ENCODE measurements at regions not wholly inside any gene's neighbourhood (a gene's known extent, or its start where the extent isn't known, plus 50 kb on each side); places are given as distances from the start of the nearest gene placed in this dataset.
"Not testable (repeated sequence)": the region's sequence is repeated elsewhere in the genome, so short reads cannot be mapped to it uniquely, and the experiment has no call there.

DNA sequence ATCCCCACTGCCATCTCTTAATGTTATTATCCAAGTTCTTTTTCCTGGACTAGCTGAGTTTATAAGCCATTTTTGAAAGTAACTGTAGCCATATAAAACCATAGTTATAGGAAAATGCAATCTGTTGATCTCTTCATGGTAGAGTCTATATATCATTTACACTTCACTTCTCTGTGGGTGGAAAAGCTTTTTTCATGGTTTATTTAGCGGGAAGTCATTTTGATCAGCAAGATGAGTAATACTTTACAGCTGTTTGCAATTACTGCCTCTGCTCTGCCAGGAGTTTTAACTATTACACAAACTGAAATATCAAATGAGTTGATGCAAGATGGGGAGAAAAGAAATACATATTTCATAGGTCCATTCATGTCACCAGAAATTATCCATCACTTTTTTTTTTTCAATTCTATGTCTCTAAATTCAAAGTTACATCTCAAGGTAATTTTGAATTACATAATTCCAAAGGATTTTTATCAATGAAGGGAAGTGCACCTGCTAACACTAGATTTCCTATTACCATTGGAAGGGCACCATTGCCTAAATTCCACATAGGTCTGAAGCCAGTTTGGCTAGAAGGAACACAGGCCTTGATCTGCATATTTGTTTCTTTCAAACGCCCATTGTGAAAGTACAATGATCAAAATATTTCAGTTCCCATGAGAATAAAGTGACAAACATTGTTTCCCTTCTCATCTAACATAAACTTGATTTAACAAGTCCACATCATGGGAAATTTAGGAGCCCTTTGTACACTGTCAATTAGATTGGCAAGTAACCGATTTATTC lies 296.7 kb downstream of the ZNF326 start:
- no peak for DNase-seq (ENCODE audit: low spot score)

DNA sequence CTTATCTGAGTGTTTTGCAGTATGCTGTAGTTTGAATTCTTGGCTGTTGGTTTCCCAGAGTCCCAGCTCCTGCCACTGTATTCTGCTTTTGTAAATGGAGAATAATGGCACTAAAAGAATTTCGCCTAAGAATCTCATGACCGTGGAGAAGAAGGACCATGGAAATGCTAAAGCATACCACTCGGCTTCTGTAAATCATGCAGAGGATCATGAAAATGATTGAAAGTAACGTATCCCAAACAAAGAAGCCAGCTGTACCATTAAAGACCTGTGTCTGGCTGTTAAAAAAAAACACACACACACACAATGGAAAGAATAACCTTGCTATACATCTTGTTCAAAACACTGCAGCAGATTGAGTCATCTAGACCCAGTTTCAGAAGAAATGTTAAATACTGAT lies 287.9 kb downstream of the ZNF326 start:
- DNase-seq (ENCODE audit: low spot score), result no peak

DNA sequence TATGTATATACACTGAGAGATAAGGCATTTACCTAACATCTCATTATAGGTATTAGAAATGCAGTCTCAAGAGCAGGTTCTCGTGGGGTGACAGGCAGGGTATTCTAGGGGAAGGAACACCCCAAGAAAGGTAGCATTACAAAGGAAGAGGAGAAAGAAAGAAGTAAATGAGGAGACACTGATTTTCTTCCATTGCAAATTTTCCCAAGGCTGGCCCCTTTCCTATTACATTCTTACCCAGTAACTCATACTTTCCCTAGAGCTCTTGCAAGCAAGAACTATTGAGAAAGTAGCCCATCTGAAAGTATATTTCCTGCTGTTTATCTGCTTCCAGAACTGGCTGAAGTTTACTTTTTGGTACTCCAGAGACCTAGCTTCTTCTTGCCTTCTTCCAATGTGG lies 287.0 kb downstream of the ZNF326 start:
- DNase-seq (ENCODE audit: low spot score), result not testable (repeated sequence)

DNA sequence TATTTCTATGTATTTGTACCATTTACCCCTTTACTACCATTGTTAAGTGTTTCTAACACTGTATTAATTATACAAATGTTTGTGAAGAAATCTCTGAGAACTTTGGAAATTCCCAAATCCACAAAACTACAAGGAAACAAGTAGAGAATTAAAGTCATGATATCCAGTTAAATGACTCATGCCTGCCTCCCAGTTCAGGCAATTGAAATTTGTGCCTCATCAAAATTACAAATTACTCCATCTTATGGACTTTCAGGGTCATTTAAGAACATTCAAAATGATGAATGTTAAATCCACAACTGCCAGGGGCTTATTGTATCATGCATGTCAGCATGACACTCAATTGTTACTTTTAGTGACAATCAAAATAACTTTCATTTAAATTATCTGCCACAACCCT lies 282.4 kb downstream of the ZNF326 start:
- no peak for DNase-seq (ENCODE audit: low spot score)

DNA sequence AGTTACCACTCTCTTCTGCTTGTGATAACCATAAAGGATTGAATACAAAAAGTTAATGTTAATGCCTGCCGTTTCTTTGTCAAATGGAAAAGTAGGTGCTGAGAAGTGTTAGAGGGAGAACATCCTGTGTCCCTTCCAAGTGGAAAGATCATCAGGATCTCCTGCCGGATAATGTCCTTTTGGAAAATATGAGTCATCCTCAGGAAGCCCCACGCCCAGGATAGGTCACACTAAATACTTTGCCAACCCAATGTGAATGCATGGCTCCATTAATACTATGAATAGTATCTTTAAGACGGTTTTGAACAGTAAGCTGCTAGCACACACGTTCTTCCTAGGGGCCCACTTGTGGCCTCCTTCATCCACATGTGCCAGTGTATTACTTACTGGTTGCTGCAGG lies 279.5 kb downstream of the ZNF326 start:
- no peak for DNase-seq (ENCODE audit: low spot score)

DNA sequence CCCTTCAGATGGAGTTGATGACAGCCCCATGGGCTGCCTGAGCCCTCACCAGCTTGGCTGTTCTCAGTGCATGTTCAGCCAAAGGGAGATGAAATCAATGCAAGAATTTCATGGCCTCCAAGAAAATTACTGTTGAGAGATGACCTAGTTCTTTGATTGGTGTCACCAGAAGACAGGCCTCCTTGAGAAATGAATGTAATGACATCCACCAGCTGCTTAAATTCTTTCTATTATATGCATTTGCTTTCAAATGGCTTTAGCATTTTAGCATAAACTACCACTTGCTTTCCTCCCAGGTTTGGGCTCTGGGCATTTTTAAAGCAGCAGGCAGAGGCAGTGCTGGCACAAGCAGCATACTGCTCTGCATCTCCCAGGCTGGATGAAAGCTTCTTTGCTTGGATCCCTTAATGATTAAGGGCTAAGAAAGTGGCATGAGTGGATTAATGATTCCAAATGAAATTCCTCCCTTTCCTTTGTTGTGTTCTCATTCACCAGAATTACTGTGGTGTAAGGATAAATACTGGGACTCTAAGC lies 278.4 kb downstream of the ZNF326 start:
- no peak for DNase-seq (ENCODE audit: low spot score)

DNA sequence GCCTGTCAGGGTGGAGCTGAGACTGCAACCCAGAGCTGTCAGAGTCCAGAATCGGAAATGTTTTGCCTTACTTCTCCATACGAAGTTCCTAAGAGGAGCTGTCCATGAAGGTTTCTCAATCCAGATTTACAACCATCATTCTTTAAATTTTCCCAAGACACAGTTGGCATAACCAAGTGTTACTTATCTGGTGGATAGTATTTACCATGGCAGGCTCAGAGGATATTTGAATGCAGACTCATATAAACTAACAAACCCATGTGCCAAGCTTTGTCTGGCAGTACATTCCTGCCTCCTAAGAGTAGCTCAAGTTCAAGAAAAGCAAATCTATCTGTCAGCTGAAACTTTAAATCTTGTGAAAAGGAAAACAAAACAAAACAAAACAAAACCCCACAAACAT lies 267.9 kb downstream of the ZNF326 start:
- no peak for DNase-seq (ENCODE audit: low spot score)

DNA sequence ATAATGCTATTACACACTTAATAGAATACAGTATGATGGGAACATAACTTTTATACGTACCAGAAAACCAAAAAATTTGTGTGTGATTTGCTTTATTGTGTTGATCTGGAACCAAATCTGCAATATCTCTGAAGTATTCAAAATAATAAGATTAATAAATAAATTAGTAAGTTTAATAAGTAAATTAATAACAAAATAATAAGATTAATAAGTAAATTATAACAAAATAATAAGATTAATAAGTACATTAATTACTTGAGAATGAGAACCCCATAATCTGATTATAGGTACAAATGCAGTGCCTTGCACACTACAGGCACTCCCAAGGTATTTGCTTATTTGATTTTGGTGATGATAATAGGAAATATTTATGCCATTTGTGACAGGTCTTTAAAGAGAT lies 267.4 kb downstream of the ZNF326 start:
- DNase-seq (ENCODE audit: low spot score), result no peak

DNA sequence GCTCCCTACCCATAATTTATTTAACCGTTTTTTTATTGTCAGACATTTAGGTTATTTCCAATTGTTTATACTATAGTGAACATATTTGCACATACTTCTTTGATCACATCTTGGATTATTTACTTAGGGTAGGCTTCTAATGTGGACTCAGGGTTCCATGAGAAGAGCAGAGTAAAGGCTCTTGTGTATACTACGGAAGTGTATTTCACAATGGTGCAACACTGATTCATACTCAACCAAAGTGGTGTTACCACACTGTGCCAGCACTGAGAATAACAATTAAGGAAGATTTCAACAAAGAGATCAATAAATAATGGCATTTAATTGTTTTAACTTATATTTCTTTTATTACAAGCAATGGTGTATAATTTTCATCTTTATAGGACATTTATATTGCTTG lies 251.2 kb downstream of the ZNF326 start:
- DNase-seq (ENCODE audit: low spot score), result no peak

DNA sequence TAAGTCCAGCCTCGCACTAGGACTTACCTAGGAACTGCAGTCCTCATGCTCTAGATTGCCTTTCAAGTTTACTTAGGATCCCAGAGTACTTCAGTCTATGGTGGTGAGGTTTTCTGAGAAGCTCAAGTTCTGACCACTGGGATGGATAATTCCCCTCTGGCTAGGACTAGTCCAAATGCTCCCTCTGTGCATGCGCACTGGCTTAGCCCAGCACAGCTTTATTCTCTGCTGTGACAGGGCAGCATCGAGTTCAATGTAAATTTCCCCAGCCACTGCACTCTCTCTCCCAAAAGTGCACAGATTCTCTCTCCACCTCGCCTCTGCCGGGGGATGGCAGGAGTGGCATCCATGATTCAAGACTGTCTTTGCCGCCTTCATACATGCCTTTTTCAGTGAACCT lies 241.6 kb downstream of the ZNF326 start:
- no peak for DNase-seq (ENCODE audit: low spot score)

DNA sequence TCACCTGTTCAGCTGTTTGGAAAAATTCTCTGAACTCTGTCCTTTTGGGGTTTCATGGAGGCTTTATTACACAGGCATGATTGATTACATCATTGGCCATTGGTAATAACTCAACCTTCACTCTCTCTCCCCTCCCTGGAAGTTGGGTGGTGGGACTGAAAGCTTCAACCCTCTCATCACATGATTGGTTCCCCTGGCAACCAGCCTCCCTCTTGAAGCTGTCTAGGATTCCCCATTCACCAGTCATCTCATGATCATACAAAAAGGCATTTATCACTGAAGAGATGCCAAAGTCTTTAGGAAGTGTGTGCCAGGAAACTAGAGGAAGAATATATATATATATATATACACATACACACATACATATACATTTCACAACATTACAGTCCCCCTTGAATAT lies 228.5 kb downstream of the ZNF326 start:
- DNase-seq (ENCODE audit: low spot score), result no peak

DNA sequence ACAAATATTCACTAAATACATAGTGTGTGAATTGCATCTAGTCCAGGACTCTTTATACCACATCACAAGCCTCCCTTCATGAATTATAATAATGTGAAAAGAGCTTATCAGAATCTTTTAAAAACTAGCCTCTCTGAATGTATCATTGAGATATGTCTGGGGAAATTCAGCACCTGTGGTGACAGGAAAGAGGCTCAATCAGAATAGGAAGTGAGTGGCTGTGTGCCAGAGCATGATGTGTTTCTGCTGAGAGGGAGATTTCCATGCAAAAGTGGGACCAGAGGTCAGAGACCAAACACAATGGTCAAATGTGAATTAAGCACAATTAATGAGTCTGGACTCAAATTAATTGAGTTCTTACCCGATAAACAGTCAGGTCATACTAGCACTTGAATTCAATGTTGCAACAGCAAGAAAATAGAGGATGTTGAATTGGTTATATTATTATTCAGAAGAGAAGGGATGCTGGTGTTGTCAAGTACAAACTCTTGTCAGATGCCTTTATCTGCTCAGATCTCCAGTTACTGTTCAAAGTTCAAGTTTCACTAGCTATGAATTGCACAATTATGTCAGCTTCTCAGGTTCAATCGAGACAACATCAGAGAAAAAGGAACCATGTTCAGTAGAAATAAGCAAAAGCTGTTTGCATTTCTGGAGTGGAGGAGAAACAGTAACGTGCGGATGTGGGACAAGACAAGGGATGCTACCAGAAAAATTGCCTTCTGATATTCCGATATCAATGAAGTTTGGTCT lies 226.2 kb downstream of the ZNF326 start:
- DNase-seq (ENCODE audit: low spot score), result no peak

DNA sequence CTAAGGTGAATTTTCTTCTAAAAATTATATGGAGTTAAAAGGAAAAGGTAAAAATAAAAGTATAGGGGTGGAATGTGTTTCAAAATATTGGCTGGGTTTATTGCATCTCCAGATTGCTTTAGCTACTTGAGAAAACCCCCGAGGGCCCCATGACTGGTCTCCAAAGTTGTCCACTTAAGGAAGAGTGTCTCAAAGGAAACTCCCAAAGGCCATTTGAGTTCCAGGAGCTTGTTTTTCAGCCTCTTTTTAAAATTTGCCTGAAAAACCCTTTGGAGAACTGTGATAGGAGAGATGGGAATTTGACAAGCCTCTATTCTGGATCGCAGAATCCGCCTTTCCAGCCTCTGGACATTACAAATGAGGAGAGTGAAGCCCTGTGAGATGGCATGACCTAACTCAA lies 225.6 kb downstream of the ZNF326 start:
- no peak for DNase-seq (ENCODE audit: low spot score)

DNA sequence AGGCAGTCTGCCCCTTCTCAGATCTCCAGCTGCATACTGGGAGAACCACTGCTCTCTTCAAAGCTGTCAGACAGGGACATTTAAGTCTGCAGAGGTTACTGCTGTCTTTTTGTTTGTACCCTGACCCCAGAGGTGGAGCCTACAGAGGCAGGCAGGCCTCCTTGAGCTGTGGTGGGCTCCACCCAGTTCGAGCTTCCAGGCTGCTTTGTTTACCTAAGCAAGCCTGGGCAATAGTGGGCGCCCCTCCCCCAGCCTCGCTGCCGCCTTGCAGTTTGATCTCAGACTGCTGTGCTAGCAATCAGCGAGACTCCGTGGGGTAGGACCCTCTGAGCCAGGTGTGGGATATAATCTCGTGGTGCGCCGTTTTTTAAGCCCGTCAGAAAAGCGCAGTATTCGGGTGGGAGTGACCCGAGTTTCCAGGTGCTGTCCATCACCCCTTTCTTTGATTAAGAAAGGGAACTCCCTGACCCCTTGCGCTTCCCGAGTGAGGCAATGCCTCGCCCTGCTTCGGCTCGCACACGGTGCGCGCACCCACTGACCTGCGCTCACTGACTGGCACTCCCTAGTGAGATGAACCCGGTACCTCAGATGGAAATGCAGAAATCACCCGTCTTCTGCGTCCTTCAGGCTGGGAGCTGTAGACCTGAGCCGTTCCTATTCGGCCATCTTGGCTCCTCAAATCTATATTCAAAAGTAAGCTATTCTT lies 224.4 kb downstream of the ZNF326 start:
- DNase-seq (ENCODE audit: low spot score), result not testable (repeated sequence)

DNA sequence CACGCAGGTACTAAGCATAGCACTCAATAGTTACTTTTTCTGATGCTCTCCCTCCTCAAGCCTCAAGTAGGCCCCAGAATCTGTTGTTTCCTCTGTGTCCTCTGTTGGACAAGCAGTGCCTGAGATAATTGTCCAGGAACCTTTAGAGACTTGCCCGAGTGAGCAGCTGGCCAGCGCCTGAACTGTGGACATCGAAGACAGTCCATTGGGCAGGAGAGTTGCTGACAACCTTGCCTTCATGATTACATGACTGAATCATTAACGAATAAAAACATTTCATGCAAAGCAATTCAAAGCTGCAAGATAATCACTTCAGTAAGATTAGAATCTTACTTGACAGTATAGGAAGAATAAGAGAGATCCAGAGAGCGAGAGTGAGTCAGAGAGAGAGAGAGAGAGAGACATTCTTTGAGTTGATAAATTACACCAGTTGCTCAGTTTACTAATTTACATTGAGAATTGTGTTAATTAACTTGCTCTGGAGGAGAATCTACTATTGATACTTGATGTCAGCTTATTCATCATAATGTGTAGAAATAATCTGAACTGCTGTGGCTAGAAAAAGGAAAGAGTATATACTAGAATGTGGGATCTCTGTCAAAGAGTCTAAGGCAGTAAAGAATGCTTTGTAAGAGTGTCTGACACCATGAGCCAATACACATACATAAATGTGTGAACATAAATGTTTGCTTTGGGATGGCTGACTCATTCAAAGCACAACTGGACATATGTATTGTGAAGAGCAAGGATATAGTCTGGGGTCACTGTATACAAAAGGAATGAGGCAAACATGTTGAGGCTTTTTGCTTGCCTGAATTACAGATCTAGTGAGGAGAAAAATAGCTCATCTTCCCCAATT lies 216.0 kb downstream of the ZNF326 start:
- DNase-seq (ENCODE audit: low spot score), result no peak

DNA sequence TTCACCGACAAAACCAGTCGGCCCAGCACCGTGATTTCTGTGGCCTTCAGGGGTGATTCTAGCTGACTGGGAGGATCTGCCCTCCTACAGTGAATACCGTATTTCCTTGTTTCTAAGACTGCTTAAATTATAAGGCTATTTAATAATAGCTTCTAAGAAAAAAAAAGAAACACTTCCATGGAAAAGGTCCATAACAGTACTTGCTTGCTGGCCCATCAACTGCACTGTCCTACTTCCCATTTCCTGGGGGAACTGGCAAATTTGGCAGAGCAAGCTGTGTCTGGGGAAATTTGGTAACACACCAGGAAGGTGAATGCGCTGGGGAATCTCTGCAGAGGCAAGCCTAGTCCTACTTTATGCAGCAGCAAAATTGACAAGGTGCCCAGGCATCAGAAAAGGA lies 214.0 kb downstream of the ZNF326 start:
- no peak for DNase-seq (ENCODE audit: low spot score)

DNA sequence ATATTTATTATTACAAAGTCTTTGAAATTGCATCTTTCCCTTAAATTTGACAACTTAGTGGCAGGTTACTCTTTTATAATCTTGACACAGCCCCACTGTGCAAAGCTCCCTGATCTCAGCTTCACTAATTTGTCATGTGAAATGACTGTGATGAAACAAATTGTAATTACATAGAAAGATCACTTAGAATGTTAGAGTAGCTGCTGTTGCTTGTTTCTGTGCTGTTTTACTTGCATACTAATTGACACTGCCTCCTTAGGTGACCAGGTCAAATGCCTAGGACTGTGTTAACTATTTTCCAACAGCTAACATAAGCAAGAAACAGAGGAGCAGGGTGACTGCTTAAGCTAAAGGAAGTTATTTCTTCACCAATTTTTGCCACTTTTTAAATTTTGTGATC lies 211.3 kb downstream of the ZNF326 start:
- no peak for DNase-seq (ENCODE audit: low spot score)

DNA sequence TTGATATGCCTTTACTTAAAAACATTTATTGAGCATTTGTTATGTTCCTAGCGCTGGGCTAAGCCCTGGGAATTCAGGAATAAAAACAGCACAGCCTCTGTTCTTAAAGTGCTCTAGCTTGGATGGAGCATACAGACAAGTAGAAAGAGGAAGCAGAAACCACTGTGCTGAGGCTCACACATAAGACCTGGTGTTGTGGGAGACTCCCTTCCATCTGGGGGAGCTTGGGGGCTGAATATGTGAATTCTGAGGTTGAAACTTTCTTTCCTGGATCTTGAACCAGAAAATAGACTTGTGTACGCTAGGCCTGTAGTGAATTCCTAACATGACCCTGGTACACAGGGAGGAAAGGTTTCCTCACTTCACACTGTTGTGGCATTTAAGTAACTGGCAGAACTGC lies 209.9 kb downstream of the ZNF326 start:
- no peak for DNase-seq (ENCODE audit: low spot score)

DNA sequence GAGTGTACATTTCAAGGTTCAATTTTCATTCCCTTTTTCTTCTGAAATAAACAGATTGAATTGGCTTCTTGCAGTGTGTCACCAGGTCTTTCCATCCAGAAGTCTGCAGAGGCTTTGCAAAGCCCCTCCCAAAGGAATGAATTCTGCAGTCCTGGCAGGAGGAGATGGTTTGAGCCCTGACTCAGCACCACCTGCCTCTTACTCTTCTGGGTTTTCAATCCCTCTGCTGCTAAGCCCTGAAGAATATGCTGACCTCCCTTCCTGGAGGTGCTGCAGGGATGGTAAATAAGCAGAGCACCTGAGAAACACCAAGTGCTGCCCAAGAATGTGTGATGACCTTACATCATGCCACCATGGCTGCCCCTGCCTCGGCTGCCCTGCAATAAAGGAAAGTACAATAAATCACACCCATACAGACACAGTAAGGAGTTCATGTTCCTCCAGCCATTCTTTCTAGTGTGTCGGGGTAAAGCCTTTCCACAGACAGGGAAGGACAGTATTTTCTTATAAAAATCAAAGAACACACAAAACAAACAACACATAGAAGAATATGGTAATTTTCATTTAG lies 209.2 kb downstream of the ZNF326 start:
- DNase-seq (ENCODE audit: low spot score), result no peak

DNA sequence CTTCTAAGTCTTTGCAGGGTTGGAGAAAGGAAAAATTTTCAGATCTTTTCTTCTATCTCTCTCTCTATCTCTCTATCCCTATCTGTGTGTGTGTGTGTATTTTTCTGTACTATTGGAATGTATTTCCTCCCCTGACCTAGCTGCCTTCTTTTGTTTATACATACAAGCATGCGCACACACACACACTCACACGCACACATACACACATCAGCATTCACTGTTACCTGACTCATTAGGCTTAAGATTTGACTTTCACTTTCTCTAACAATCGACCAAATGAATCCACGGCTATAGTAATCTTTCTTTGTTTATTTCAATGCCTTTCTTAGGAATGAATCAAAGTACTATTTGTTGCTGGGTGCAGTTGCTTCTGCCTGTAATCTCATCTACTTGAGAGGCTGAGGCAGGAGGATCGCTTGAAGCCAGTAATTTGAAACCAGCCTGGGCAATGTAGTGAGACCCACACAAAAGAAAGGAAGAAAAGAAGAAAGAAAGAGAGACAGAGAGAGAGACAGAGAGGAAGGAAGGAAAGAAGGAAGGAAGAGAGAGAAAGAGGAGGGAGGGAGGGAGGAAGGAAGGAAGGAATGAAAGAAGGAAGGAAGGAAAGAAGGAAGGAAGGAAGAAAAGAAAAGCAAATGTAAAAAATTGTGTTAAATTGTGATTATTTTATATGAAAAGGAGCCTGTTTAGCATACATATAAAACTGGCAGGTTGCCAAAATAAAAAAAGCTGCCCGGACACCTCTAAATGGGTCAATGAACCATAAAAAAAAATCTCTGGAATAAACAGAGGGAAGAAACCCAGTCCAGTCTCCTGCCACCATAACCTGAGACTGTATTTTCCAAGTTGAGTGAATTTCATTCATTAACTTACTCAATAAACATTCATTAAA lies 206.8 kb downstream of the ZNF326 start:
- DNase-seq (ENCODE audit: low spot score), result no peak

Measured in RKO (cell line).